GM12892 (cell line): ENCODE measurements at regions not wholly inside any gene's neighbourhood (a gene's known extent, or its start where the extent isn't known, plus 50 kb on each side); places are given as distances from the start of the nearest gene placed in this dataset.

Experiments
- POLR2A ChIP-seq: IDR thresholded peaks from 2 replicates; pipeline ENCODE4 v1.6.1; 2011; ENCODE audit warnings: low read depth, low read length, control low read depth
- POLR2AphosphoS5 ChIP-seq: IDR thresholded peaks from 2 replicates; pipeline ENCODE4 v1.6.1; 2011; ENCODE audit warnings: low read depth, low read length, control low read depth

- TF ChIP-seq POLR2AphosphoS5: no peak
- TF ChIP-seq POLR2A: no peak
Measured at GRCh38 chrX:42097486-42097885, 174.1 kb upstream of the CASK start.
